LoVo (cell line): ENCODE measurements at regions not wholly inside any gene's neighbourhood (a gene's known extent, or its start where the extent isn't known, plus 50 kb on each side); places are given as distances from the start of the nearest gene placed in this dataset.
"Not testable (repeated sequence)": the region's sequence is repeated elsewhere in the genome, so short reads cannot be mapped to it uniquely, and the experiment has no call there.

Source experiments
- DNase-seq: peaks from one replicate; pipeline ENCODE4 v3.0.0-alpha.2; 2016; ENCODE audit warnings: low spot score

DNA sequence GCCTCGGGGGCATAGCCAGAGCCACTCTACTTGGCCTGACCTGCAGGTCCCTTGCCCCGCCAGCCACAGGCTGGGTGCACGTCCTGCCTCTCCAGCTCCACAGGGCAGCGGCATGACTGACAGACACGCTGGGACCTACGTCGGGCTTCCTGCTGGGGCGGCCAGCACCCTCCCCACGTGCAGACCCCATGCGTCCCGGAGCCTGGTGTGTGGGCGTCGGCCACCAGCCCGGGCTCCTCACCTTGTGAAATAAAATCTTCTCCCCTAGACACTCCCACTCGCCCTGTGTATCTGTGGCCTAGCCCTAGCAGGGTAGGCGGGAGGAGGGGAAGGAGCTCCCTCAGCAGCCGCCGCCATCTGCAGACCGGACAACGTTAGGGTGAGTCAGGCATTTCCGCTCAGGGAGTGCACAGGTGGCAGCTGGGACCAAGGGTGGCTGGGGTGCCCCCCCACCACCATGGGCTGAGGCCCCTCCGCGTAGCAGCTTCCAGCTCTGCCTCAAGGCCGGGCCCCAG, 119.5 kb downstream of the IGLL1 start:
- DNase-seq, result not testable (repeated sequence)

DNA sequence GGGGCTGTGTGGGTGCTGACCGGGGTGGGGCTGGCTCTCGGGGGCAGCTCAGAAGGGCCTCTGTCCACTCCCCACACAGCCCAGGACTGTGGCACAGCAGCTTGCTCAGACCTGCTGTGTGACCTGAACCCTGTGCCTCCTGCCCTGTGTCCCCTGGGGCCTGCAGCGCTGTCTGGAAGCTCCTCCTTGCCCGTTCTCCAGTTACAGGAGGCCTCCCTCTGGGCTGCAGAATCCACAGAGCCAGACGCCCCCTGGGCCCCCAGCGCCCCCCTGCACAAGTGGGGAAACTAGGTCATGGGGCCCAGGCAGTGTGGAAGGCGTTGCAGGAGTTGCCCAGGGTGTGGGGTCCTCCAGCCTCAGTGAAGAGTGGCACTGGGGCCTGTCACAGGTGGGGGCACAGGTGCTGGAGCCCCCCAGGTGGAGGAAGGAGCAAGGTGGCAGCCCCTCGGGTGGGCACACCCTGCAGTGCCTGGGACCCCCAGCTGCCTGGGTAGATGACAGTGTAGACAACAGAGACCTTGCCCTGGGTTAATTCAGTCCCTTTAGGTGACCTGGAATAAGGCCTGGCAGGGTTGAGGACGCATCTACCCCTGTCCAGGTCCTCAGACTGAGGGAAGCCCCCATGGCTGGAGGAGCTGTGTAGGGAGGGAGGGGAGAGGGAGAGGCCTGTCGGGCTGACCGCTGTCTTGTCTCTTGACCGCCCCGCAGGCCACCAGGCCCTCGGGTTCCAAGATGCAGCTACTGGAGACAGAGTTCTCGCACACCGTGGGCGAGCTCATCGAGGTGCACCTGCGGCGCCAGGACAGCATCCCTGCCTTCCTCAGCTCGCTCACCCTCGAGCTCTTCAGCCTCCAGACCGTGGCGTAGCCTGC, 120.2 kb downstream of the IGLL1 start:
- DNase-seq, result not testable (repeated sequence)

DNA sequence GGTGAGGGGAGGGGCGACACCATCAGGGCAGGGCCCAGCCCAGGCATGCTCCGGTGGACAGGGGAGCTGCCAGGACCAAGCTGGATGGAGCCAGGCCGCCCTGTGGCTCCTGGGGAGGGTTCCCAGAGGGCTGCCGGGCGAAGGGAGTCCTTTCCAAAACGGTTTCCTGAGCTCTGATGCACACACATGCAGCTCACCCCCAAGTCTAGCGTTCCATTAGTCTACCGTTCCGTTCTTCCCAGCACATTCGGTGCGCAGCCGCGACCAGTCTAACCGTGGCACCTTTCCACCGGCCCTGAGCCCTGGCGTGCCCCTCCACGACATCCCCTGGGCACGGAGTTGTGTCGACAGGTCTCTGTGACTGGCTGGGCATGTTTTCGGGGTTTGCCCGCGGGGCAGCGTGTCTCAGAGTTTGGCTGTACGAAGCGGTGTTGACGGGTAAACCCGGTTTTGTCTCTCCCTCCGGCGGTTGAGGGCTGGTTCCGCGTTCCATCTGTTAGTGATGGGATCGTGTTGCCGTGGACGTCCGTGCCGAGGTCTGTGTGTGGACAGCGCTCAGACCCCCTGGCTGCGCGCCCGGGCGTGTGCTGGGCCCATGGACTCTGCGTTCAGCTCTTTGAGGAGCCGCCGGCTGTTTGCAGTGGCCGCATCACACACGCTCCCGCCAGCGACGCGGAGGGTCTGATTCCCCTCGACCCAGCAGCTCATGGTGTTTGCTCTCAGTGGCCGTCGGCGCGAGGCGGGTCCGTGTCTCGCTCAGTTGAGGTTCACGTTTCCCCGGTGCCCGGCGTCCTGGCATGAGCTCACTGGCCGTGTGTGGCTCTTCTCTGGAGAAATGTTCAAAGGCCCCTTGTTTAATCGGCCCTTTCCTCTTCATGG, 121.2 kb downstream of the IGLL1 start:
- DNase-seq, result no peak

DNA sequence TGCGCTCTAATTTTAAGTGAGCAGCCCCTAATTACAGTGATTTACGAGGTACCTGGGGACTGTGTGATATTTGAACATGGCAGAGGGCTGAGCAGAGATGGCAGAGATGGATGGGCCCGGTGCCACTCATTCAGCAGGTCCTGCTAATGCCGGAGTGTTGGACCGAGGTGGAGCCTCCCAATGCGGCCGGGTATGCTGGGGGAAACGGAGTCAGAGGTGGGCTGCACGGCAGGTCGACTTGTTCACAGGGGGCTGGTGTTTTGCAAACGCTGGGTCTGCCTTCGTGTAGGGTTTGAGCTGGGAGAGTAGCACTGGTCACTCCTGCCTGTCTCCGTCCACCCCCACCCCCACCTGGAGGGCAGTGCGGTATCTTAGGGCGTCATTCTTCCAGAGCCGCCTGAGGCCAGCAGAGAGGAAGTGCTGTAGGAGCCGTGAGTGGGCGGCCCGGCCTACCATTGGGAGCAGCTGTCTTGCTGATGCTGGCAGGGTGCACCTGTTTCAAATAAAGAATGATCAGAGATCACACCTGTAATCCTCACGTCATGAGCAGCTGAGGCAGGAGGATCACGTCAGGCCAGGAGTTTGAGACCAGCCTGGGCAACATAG, 122.6 kb downstream of the IGLL1 start:
- DNase-seq, result no peak

DNA sequence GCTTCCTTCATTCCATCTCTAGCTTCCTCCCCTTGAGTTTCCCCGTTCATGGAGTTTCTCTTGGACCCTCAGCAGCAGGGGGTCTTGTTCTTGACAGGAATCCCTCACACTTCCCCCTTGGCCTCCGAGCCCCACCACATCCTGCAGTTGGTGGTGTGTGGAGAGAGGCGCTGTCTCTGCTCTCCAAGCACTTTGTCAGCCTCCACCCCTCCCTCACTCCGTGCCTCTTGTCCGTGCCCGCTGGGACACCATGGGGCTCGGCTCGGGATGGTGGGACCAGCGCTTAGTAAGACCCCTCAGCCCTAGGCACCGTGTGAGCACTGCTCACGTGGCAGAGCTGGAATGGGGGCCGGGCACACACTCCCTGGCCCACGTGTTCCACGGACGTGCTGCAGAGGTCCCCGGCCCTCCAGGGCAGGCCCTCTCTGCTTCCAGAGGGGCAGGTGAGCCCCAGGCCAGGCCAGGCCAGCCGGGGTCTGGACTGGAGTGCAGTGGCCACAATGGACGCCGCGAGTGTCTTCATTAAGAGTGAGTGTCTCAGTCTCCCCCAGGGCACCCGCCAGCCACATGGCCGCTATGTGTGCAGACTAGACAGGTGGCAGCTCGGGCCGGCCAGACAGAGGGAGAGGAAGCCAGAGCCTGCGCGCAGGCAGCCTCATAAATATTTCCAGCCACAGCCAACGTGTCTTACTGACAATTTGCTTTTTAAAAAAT, 123.3 kb downstream of the IGLL1 start:
- DNase-seq, result not testable (repeated sequence)

DNA sequence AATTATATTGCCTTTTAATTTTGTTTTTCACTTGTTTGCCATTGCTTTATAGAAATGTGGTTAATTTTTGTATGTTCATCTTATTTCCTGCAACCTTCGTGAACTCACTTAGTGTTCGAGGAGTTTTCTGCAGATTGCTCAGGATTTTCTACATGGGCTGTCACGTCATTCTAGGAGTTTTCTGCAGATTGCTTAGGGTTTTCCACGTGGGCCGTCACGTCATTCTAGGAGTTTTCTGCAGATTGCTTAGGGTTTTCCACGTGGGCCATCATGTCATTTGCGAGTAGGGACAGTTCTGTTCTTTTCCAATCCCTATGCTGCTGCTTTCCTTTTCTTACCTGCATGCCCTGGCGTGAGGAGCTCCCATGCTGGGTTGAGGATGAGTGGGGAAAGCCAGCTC, 125.7 kb downstream of the IGLL1 start:
- DNase-seq, result not testable (repeated sequence)

DNA sequence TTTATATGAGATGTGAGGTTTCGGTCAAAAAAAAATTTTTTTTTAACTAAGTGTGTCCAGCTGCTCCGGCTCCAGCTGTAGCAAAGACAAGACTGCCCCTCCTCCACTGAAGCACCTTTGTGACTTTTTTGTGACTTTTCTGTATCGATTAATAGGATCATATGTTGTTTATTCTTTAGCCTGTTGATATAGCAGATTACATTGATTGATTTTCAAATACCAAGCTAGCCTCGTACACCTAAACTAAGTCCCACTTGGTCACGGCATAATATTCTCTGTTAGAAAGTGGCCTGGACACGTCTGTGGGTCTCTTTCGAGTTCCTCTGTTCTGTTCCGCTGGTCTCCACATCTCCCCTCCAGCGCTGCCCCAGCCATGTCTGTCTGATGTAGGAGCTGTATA, 126.8 kb downstream of the IGLL1 start:
- DNase-seq, result no peak

DNA sequence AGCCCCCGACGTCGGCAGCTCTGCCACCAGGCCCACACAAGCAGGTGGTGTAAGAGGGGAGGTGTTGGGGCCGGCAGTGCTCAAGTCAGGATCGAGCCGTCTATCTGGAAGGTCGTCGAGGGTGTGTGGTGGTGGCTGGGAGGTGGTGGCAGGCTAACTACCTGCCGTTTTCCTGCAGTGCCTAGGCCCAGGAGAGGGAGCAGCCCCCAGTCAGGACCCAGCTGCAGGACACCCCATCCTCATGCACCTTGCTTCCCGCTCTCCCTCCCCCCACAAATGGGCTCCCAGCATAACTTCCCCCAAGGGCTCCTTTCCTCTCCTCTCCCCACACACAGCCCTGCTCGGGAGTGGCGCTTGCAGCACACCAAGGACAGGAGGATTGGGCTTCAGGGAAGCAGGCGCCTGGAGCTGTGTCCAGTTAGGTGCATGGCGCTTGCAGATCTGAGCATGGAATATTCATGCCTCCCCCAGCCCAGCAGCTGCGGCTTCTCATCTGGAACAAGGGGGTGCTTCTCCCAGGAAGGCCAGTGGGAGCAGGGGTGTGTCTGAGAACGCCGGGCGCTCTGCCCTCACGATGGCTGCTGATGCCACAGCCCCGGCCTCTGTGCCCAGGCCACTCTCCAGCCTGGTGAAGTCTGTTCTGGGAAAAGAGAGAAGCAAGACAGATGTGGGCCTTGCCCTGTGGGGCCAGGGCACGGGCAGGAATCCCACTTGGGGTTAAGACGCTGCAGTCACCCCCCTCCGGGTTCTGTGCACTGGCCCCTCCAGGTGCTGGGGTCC, 127.7 kb downstream of the IGLL1 start:
- DNase-seq, result no peak

DNA sequence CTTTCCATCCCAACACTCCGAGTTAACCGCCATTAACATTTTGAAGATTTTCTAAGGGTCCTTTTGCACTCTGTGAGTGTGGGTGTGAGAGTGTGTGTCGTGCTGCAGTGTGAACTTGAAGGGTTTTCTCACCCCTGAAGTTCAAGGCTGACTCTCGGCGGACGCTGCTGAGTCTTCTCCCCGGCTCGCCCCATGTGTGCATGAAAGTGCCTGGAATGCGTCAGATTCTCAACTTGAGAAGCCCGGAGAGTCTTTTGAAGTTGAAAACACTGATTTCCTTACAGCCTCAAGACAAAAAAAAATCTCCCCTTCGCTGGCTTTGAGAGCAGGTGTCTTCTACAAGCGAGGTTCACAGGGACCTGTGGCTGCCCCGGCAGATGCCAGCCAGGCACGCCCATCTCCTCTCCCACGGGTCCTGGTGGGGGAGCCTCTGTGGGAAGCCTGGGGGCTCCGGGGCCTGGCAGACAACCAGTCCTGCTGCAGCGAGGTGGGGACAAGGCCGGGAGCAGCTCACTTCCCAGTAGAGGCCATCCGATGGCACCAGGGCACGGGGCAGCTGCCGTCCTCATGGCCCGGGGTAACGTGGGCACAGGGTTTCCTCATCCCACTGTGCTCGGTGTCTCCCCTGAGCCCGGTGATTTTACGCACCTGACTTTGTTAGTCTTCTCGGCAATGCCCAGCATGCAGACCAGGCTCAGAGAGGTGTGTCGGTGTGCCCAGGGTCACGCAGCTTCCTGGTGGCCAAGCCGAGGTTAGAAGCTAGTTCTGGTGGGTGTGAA, 128.4 kb downstream of the IGLL1 start:
- not testable (repeated sequence) for DNase-seq

DNA sequence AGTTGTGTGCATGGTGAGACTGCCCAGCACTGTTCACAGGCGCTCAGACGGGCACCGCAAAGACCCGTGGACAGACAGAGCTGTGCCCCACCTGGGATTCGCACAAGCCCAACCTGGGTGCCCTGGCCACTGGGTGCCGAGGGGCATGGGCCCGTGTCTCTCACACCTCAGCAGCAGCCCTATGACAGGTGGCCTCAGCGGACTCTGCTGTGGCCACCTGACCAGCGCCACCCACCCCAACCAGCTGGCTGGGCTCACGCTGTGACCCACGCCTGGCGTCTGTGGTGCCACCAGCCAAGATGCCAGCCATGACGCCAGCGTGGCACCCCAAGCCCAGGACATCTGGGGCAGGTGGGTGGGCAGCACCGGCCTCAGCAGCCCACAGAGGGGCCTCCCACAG, 129.3 kb downstream of the IGLL1 start:
- DNase-seq, result not testable (repeated sequence)

DNA sequence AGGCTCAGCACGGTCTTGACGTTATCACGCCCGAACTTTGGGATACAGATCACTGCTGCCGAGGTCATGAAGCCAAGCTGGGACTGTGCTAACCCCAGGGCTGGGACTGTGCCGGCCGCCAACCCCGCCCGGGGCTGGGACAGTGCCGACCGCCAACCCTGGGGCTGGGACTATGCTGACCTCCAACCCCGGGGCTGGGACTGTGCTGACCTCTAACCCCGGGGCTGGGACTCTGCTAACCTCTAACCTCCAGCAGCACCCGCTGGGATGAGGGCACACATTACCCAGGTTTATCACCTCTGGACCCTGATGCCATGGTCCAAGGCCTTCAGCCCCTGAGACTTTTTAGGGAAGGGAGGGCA, 129.7 kb downstream of the IGLL1 start:
- no peak for DNase-seq

DNA sequence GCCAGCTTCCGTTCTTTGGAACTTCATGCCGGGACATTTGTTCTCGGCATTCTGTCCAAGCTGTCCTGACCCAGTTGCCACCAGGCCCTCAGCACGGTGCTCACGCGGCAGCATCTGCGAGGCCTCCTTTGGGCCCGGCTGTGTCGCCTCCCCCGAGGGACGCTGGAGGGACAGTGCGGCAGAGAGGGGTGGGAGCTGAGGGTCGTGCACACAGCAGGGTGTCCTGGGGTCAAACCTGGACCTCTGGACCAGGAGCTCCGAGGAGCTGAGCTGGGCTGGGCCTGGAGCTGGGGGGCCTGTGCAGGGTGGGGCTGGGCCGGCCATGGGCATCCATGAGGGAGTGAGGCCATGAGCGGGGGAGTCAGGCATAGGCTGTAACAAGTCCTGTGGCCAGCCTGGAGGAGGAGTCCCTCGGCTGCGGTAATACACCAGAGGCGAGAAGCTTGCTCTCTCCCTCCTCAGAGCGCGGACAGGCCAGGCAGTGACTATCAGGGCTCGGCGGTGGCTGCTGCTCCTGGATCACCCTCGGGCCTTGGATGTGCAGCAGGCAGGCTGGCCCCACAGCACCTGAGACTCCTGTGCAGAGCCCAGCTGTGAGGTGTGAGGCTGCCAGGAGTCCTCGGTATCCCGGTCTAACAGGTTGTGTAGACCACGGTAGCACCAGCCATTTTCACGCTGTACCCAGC, 130.2 kb downstream of the IGLL1 start:
- not testable (repeated sequence) for DNase-seq

DNA sequence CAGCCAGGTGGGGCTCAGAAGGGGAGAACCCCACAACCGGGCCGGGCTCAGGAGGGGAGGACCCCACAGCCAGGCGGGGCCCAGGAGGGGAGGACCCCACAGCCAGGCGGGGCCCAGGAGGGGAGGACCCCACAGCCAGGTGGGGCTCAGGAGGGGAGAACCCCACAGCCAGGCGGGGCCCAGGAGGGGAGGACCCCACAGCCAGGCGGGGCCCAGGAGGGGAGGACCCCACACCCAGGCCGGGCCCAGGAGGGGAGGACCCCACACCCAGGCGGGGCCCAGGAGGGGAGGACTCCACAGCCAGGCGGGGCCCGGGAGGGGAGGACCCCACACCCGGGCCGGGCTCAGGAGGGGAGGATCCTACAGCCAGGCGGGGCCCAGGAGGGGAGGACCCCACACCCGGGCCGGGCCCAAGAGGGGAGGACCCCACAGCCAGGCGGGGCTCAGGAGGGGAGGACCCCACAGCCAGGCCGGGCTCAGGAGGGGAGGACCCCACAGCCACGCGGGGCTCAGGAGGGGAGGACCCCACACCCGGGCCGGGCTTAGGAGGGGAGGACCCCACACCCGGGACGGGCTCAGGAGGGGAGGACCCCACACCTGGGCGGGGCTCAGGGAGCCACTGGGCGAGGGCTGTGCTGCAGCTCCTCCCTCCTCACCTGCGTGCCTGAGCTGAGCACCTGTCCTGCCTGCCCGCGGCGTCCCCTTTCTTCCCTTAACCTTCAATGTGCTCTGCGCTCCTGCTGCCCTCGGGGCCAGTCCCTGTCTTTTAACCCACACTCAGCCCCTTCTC, 131.4 kb downstream of the IGLL1 start:
- not testable (repeated sequence) for DNase-seq

DNA sequence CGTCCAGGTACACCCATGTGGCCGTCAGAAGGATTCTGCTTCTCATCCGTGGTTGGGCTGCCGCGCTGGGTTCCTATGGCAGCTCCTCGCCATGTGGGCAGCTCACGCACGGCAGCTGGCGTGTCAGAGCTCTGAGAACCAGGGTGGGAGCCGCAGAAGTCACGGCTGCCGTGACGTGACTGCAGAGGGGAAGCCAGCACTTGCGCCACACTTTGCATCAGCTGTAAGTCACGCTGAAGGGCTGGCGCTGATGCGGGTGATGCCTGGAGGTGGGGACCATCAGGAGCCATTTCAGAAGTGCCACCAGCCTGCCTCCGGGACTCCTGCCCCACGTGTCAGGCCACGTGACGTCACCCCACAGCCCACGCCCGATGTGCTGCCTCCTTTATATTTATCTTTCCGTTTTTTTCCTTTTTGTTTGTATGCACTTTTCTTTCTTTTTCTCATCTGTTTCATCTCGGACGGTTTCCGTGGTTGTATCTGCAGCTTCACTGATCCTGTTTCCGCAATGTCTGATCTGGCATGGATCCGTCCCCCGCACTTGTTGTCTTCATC, 133.2 kb downstream of the IGLL1 start:
- DNase-seq, result no peak

DNA sequence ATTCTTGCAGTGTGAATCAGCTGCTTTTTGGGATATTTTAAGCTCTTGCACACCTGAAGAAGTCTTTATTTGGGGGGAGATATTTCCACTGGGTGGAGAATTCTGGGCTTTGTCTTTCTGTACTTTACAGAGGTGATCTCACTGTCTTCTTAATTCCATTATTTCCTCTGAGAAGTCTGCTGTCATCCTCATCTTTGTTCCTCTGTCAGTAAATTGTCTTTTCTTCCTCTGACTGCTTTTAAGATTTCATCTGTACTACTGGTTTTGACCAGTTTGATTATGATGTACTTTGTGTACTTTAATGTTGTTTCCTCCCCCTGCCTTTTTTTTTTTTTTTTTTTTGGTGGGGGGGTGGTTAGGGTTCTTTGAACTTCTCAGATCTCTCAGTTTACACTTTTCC, 133.9 kb downstream of the IGLL1 start:
- DNase-seq, result not testable (repeated sequence)

DNA sequence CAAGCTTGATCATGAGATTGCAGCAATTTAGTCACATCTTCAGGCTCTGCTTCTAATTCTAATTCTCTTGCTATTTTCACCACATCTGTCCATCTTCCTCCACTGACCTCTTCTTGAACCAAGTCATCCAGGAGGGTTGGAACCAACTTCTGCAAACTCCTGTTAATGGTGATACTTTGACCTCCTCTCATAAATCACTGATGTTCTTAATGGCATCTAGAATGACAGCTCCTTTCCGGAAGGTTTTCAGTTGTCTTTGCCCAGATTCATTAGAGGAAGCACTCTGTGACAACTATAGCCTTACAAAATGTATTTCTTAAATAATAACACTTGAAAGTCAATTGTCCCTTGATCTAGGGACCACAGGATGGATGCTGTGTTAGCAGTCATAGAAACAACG, 136.2 kb downstream of the IGLL1 start:
- DNase-seq, result not testable (repeated sequence)

DNA sequence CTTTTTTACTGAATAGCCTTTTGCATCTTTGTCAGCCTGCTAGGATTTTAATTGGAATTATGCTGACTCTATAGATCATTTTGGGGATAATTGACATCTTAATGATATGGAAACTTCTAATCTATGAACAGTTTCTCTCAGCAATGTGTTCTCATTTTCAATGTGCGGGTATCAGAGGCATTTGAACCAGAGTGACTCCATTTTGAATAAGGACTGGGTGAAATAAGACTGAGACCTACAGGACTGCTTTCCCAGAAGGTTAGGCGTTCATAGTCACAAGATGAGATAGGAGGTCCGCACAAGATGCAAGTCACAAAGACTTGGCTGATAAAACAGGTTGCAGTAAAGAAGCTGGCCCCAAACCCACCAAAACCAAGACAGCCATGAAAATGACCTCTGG, 140.5 kb downstream of the IGLL1 start:
- not testable (repeated sequence) for DNase-seq

DNA sequence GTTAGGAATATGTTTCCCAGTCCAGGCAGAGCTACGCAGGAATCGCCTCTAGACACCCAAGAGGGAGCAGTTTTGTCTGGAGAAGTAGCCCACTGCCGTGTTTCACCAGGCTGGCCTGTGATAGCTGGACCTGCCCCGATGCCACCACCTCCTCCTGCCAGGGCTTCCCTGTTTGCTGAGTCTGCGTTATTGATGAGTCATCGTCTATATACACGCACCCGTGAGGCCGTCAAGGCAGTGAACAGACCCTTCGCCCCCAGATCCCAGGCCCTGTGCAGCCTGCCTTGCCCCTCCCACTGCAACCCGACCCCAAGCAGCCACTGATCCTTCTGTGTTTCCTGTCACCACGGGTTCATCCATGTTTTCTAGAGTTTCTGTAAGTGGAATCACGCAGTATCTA, 141.9 kb downstream of the IGLL1 start:
- no peak for DNase-seq
